Occipital lobe (tissue), 1 donor: ENCODE measurements at regions not wholly inside any gene's neighbourhood (a gene's known extent, or its start where the extent isn't known, plus 50 kb on each side); places are given as distances from the start of the nearest gene placed in this dataset.
"Not testable (repeated sequence)": the region's sequence is repeated elsewhere in the genome, so short reads cannot be mapped to it uniquely, and the experiment has no call there.

Experiments used
- DNase-seq: peaks from one replicate; lab custom pipeline; 2025; lab: John Stamatoyannopoulos, UW

DNA sequence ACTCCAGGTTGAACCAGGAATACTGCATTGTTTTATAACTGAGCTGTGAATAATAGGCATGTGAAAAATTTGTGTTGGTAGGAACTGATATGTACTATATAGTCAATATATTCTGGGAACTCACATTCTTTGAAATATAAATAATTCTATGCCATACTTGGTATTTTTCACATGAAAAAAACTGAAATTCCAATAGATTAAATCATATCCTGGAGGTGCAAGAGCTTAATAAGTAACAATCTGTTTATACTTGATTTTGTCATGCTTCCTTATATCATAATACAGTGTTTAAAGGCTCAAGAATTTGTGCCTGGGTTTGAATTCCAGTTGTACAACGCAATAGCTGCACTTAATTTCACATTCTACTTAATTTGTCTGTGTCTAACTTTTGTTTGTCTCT lies 387.0 kb downstream of the USP25 start:
- no peak for DNase-seq

DNA sequence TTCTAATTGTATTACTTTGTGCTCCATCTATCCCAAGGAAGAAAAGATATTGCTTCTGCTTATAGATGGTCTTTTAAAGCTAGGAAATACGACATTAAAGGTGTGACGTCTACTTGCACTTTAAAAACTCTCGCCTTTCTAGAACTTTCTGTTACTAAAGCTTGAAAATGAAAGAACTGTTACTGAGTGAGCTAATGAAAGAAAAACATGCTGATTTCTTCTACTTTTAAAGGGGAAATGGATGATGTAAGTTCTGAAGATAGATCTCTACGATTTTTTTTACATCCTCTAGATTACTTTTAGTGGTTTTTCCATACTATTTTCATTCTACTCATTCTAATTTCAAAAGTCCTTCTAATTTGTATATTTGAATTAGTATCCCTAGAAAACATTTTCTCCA lies 387.5 kb downstream of the USP25 start:
- DNase-seq: no peak

DNA sequence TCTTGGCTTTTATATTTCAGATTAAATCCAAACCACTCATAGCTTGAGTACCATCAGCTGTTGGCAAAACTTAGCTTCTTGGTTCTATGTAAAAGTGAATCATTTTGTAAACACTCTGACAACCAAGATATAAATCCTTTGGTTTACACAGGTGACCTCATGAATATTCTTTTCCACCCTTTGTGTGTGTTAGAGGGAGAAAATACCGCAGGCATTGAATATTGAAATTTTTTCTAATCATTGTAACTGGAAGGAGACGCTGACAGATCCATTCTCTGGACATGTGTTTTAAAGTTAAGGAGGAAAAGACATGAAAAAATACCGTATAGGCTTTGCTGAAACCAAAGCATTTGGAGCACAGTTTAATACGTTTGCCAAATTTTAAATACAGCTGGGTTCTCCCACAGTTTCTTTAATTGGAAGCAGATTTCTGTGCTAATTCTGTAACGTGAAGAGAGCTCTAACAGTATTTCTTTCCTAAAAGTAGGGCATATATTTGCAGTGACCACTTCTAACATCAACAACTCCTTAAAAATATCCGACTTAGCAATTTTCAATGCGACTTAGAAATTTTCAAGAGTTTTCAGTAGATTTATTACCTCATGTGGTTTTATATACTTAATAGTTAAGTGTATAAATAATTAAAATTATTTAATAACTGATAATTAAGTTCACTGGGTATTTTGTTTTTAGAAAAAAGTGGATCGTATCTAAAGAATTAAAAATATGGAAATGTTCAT lies 388.2 kb downstream of the USP25 start:
- no peak for DNase-seq

DNA sequence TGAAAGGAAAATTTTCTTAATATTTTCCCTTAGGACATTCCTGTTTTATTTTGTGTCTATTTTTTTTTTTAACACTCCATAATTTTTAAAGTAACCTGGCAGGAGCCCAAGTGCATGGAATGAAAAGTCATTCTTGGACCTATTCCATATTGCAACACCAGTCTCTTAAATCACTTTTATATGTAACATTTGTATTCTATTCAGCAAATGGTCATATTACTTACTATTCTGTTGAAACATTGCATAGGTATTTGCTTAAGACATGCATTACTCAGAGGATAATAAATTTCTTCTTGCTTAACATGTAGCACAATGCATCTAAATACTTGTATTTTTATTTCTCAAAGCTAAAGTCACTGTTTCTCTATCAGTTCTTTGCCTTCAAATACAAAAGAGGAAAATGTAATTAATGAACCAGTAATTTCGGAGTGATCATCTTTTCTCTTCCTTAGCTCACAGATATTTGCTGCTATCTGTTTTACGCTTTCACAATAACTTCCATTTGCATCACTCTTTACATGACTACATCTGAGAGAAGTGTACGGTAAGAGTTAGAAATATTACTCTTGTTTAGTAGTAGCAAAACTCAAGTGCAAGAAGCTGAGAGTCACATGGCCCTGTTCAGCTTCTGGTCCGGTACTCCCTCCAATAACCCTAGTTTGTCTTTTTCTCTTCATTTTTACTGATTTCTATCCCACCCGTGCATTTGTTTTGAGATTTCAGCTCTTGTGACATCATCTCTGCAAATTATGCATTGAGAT lies 394.8 kb downstream of the USP25 start:
- no peak for DNase-seq

DNA sequence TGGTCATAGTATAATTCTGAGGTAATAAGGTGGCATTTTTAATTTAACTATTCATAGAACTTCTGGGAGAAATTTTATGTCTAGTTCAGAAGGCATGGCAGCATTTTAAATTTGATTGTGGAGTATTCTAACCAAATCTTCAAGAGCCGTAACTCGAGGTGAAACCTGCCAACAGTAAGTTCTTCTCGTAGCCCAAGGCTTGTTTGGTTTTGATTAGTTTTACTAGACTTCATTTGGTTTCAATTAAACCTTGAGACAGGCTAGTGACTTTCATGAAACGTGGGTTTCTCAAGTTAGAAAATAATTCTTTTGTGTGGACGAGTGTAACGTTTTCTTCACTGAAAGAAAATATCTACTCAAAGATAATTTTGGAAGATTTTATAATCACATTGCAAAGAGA lies 395.5 kb downstream of the USP25 start:
- DNase-seq: no peak

DNA sequence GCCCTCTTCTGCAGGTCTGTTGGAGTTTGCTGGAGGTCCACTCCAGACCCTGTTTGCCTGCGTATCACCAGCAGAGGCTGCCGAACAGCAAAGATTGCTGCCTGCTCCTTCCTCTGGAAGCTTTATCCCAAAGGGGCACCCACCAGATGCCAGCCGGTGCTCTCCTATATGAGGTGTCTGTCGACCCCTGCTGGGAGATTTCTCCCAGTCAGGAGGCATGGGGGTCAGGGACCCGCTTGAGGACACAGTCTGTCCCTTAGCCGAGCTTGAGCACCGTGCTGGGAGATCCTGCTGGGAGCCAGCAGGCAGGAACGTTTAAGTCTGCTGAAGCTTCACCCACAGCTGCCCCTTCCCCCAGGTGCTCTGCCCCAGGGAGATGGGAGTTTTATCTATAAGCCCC lies 402.7 kb downstream of the USP25 start:
- not testable (repeated sequence) for DNase-seq

DNA sequence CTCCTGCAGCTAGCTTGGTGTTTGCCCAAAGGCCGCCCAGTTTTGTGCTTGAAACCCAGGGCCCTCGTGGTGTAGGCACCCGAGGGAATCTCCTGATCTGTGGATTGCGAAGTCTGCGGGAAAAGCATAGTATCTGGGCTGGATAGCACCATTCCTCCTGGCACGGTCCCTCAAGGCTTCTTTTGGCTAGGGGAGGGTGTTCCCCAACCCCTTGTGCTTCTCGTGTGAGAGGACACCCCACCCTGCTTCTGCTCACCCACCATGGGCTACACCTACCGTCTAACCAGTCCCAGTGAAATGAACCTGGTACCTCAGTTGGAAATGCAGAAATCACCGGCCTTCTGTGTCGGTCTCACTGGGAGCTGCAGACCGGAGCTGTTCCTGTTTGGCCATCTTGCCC lies 403.5 kb downstream of the USP25 start:
- no peak for DNase-seq

DNA sequence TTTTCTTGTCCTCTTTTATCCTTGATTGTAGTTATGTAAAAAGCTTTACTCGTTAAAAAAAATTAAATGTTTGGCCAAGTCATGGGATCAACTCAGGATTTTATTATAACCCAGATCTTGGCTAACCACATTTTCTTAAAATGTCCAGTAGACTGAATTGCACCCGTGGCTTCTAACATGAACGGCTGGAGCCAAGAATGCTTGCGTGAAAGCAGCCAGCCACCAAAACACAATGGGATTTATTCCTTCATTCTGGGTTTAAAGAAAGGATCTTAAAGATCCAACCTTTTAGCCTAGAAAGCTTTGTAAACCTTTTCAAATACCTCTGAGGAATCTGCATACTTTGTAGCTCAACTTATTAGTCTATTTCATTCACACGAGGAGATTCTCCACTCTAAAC lies 404.4 kb downstream of the USP25 start:
- no peak for DNase-seq

DNA sequence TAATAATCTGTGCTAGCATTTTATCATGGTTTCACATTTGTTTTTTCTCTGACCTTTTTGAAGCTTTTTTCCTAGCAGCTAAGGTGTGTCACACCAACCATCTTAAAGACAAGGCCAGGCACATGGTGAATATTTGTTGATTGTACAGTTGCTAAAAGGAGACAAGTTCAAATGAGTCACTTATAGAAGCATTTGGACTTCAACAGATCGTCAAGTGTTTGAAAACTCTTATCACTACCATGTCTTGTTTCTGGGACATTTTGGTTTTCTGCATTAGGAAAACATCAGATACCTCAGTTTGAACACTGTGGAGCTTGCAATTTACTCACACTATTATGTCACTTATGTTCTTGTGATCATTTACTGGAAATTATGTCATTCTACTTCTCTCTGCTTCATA lies 407.3 kb downstream of the USP25 start:
- no peak for DNase-seq

DNA sequence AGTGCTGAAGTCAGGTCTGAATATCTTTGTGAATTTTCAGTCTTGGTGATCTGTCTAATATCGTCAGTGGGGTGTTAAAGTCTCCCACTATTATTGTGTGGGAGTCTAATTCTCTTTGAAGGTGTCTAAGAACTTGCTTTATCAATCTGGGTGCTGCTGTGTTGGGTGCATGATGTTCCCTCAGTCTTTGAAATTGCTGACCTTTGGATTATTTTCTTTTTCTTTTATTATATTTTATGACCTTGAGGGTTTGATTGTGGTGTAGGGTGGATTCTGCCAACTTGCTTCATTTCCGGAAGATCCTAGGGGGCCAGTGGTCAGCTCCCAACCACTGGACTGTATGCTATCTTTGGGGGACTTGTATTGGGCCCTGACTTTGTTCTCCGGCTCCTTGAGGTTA lies 415.3 kb downstream of the USP25 start:
- no peak for DNase-seq

DNA sequence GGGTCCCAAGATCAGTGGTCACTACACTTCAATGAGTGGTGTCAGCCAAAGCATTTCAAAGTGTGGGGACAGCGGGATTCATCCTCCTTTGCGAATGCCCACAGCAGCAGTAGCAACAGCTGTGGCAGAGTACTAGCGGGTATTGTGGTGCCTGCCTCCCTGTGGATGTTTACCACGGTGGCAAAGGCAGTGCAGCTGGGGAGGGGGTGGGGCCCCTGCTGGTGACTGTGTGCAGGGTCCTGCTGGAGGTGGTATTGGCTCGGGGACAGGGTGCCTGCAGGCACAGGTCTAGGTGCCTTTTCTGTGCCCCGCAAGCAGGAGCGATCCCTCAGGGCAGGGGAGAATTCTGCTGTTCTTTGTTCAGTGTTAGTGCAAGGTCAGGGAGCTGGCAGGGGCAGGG lies 415.7 kb downstream of the USP25 start:
- no peak for DNase-seq

DNA sequence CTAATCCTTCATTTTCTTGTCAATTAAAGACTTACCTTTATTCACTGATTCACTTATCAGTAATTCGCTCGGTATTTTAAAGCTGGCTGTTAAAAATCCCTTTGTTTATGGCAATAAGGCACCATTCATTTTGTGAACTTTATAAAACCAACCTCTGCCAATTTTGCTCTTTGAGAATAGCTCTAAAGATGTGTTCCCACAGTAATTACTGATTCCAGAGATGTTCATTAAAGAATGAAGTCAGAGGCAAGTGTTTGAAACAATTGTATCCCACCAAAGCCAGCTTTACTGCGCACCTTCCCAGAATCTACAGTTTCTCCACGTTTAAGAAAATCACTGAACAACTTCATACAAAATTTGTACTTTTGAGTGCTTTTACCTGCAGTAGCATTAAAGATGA lies 424.5 kb downstream of the USP25 start:
- DNase-seq: no peak

DNA sequence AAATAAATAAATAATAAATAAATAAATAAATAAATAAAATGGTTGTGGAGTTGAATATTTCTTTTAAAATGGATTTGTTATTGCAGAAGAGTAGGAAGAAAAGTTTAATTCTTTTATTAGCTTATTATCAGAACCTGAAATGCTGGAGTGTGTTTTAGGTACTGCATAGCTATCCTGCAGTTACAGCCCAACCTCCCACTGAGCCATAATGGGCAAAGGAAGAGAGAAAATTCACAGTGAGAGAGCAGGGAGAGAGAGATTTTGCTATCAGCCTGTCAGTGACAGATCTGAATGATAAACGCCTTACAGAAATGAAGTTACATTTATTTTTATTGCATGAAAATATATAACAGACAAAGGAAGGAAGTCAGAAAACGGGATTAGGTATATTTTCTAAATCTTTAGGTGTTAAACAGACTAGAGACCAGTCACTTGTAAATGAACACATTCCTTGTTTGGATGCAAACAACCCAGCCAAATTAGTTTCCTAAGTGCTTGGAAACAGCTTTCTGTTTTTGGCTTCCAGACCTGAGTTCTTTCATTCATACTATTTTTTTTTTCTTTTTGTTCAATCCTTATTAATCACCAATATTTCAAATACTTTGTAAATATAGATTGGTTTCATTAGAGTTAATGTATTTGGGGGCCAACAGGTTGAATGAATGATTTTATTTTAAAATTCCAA lies 425.3 kb downstream of the USP25 start:
- no peak for DNase-seq

DNA sequence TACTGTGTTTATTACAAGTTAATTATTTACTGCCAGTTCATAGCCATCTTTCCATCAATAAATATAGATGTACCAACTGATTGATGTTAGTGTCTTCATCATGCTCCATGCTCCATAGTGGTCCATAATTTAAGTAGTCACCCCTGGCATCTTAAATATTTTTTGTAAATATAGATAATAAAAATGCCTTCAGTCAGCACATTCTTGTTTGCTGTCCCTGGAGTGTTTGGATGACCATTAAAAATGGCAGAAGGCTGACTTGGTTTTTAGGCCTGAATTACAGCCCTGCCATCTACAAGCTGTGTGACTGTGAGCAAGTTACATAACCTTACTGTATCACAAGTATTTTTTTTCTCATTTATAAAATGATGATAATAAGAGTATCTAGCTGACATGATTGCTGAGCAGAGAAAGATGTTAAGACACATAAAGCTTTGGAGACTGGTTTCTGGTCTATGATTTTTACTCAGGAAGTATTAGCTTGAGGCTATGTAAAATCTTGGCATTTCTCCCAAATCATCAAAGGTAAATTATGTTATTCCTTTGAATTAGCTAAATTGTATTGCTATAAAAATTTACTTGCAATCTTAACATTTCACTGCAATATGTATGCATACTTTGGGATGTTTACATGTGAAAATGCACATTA lies 427.2 kb downstream of the USP25 start:
- no peak for DNase-seq

DNA sequence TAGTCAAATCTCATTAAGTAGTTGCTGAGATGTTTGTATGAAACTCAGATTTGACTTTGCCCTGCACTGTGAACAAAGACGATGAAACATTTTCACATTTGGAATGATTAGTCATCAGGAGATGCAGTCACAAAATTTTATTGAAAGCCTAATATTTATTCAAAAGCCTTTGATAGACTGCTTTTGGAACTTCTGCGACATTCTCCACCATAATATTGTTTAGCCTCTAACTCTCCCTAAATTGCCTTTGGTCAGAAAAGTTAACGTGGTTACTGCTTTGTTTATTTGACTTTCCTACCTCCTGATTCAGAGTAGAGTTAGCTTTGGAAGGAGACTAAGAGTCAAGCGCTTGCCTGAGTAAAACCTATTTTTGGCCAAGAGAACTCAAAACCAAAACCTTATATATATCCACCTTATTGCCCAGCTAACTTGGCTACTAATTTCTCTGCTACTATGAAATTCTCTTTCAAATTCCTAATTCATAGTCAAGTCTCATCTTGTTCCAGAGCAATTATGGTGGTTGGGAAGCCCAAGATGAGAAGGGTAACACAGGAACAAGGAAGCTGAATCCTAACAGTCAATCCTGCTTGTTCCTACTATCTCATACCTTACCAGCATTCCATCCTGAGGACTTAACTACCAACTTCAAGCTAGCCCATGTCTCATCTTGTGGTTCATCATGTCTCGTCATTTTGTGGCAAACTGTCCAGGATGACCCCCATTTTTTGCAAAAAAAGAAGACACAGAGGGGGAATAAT lies 429.6 kb downstream of the USP25 start:
- DNase-seq: no peak

DNA sequence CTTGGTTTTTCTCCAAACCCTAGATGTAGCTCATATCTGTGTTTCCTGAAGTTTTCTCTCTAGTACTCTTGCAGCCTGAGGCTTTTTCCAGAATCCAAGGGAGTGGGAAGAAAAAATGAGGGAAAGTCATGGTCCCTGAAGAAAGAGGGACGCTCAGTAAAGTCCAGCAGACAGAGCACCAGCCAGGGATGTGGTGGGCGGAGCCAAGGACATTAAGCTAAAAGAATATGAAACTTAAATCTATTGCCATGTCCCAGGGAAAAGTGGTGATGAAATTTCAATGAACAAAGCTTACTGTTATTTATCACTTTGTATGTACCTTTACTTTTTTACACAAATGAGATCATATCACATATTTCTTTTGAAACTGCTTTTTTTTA lies 430.2 kb downstream of the USP25 start:
- DNase-seq: no peak

DNA sequence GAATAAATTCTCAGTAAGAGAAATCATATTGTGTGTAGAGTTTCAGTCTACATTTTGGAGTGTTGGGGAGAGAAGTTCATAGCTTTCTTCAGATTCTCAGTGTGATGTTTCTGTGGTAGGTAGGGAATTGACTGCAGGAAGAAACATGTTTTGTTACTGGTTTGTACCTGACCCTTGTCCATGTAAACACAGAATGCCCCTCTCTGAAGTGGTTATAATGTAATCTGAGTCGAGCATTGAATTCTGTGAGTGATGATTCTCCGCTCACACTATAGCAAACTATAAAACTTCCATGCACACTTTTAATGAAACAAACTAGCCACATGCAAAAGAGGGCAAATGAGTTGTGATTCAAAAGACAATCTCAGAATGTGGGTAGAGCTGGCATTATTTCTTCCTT lies 433.2 kb downstream of the USP25 start:
- no peak for DNase-seq

DNA sequence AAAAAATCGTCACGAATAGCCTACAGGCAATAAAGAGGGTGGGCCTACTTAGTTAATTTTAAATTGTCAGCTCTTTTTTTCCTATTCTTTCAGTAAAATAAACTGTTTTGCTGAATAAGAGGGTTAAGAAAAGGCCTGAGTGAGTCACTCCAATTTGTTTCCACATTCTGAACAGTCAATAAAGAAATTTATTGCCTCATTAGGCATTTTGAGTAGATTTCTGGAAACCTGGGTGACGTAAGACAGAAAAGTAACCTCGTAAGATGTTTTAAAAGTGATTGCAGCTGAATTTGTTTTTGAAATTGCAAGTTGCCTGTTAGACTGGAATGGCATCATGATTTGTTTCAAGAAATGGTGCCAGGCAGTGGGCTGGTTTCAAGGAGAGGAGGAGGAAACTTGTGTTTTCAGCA lies 439.3 kb downstream of the USP25 start:
- no peak for DNase-seq

DNA sequence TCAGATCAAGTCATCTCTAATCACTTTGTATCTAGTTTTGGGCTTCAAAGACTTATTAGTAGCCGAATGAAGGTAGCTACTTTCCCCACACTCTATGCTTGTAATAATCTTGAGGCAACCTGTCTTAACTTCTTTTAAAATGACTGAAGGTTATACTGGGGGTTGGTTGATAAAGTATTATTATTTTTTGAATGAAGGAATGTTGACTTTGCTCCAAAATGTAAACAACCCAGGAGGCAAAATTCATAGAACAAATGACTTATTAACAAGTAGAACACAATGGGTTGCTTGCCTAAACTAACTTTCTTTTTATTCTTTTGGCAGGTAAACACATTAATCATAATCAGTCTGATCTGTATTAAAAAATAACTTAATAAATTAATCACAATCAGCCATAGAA lies 440.0 kb downstream of the USP25 start:
- DNase-seq: no peak

DNA sequence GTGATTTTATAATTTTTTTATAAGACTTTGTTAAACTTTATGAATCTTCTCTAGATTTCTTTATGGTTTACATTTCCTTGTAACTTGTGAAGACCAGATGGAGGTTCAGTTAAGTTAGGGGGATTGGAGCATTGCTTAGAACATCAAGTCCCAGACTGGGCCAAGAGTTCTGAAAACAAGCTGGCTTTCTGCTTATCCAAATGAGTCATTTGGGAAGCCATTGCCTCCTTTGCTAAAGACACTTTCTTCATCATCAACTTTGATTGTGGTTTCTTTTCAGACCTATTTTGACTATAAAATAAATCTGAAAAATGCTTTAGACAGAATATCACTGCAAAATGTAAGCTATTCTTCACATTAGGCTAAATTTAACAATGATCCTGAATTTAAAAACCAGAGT lies 446.8 kb downstream of the USP25 start:
- no peak for DNase-seq

DNA sequence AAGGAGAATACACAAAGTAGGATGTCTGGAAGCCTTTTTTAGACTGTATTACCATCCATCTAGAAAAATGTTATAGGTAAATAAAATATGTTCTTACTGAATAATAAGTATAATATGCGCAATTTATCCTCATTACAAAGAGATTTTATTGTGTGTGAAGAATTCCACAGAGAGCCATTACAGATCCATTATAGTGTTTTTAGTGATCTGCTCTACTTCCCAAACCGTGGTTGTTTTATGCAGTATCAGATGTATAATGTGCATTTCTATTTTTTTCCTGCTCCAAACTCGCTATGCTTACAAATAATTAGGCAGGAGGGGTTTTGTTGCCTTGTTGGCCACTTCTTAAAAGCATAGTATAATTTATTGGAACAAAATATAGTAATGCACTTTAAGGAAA lies 447.8 kb downstream of the USP25 start:
- no peak for DNase-seq

DNA sequence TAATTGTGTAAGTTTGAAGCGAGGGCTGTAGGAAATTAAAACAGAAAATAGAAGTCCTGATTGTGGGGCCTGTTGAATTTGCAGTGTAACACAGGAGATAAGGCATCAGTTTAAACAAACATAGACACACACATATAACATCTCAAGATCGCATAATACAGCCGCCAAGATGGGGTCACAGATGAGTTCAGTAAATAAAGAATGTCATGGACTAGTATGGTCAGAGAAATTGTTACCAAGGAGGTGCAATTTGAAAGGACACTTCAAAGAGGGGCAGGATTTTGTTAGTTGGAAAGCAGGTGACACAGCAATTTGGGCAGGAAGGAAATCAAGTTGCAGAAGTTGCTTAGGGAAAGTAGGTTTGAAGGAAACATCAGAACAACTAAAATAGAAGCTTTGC lies 450.0 kb downstream of the USP25 start:
- no peak for DNase-seq
